Duodenal mucosa (tissue), 2 donors: ENCODE measurements at regions not wholly inside any gene's neighbourhood (a gene's known extent, or its start where the extent isn't known, plus 50 kb on each side); places are given as distances from the start of the nearest gene placed in this dataset.

Experiments
- H3K27ac ChIP-seq: one replicate; pipeline ENCODE4 v1.7.0; 2013; ENCODE audit warnings: low read depth, low read length
- H3K27me3 ChIP-seq, 2 donors: one replicate each; pipeline ENCODE4 v1.7.0; 2013; ENCODE audit warnings: low read length in 2 of 2, control low read depth in 1 of 2; ENCODE audit not compliant: insufficient read depth in 2 of 2, control insufficient read depth in 1 of 2
- H3K36me3 ChIP-seq, 2 donors: one replicate each; pipeline ENCODE4 v1.7.0; 2013; ENCODE audit warnings: low read length in 2 of 2, control low read depth in 1 of 2; ENCODE audit not compliant: insufficient read depth in 2 of 2, control insufficient read depth in 1 of 2
- H3K4me1 ChIP-seq, 2 donors: one replicate each; pipeline ENCODE4 v1.7.0; 2013; ENCODE audit warnings: low read length in 2 of 2, control low read depth in 1 of 2; ENCODE audit not compliant: insufficient read depth in 2 of 2, control insufficient read depth in 1 of 2
- H3K4me3 ChIP-seq, 2 donors: one replicate each; pipeline ENCODE4 v1.7.0; 2013; ENCODE audit warnings: low read length in 2 of 2, low read depth in 1 of 2
- H3K9ac ChIP-seq, 2 donors: one replicate each; pipeline ENCODE4 v1.7.0; 2013; ENCODE audit warnings: low read length in 2 of 2, low read depth in 1 of 2
- H3K9me3 ChIP-seq, 2 donors: one replicate each; pipeline ENCODE4 v1.7.0; 2013; ENCODE audit warnings: low read length in 2 of 2, control low read depth in 1 of 2; ENCODE audit not compliant: control insufficient read depth in 1 of 2

- Histone ChIP-seq H3K27ac (no peak overlapping the region), H3K36me3 (no peaks in the 10 kb centered on the region), H3K4me1 (no peaks in the 10 kb centered on the region), H3K9ac (no peak overlapping the region), H3K4me3 (no peak overlapping the region), H3K9me3 (peaks cover 11 to 15% of the 10 kb centered on the region in 2 donors), H3K27me3 (no peaks in the 10 kb centered on the region)
Observed at GRCh38 chr6:105967917-105968602, 118.1 kb upstream of the PRDM1 start.

- H3K27me3 ChIP-seq, result no peaks in the 10 kb centered on the region
- no peak overlapping the region for H3K27ac ChIP-seq
- no peaks in the 10 kb centered on the region for H3K4me1 ChIP-seq
- H3K9me3 ChIP-seq, result no peaks in the 10 kb centered on the region
- H3K36me3 ChIP-seq, result no peaks in the 10 kb centered on the region
- H3K9ac ChIP-seq, result no peak overlapping the region
- no peak overlapping the region for H3K4me3 ChIP-seq
Observed at GRCh38 chr6:105966481-105966880, 119.7 kb upstream of the PRDM1 start.

- Histone ChIP-seq H3K9me3 (no peaks in the 10 kb centered on the region), H3K27ac (no peak overlapping the region), H3K27me3 (no peaks in the 10 kb centered on the region), H3K4me1 (no peaks in the 10 kb centered on the region), H3K9ac (no peak overlapping the region), H3K36me3 (no peaks in the 10 kb centered on the region), H3K4me3 (no peak overlapping the region)
Observed at GRCh38 chr6:105964979-105965760, 121.0 kb upstream of the PRDM1 start.

- Histone ChIP-seq H3K27me3 (no peaks in the 10 kb centered on the region), H3K4me1 (peaks cover 0 to 10% of the 10 kb centered on the region in 2 donors), H3K4me3 (peak overlapping the region in 1 of 2 donors; percentile 29), H3K27ac (no peak overlapping the region), H3K9ac (no peak overlapping the region), H3K36me3 (no peaks in the 10 kb centered on the region), H3K9me3 (no peaks in the 10 kb centered on the region)
Observed at GRCh38 chr6:105954148-105954547, 132.0 kb upstream of the PRDM1 start.

- H3K9ac ChIP-seq, result no peak overlapping the region
- peaks cover 0 to 10% of the 10 kb centered on the region in 2 donors for H3K4me1 ChIP-seq
- no peak overlapping the region for H3K4me3 ChIP-seq
- no peaks in the 10 kb centered on the region for H3K9me3 ChIP-seq
- H3K36me3 ChIP-seq, result no peaks in the 10 kb centered on the region
- H3K27me3 ChIP-seq, result no peaks in the 10 kb centered on the region
- no peak overlapping the region for H3K27ac ChIP-seq
Observed at GRCh38 chr6:105952772-105953690, 133.1 kb upstream of the PRDM1 start.

- no peak overlapping the region for H3K4me3 ChIP-seq
- no peak overlapping the region for H3K9ac ChIP-seq
- no peaks in the 10 kb centered on the region for H3K27me3 ChIP-seq
- H3K36me3 ChIP-seq, result no peaks in the 10 kb centered on the region
- H3K9me3 ChIP-seq, result no peaks in the 10 kb centered on the region
- H3K27ac ChIP-seq, result no peak overlapping the region
- peaks cover 0 to 10% of the 10 kb centered on the region in 2 donors for H3K4me1 ChIP-seq
Observed at GRCh38 chr6:105952326-105952725, 133.8 kb upstream of the PRDM1 start.

GRCh38 chr6:105951322-105951721, 134.8 kb upstream of the PRDM1 start:
- Histone ChIP-seq H3K9me3 (no peaks in the 10 kb centered on the region), H3K9ac (no peak overlapping the region), H3K4me3 (no peak overlapping the region), H3K27me3 (no peaks in the 10 kb centered on the region), H3K4me1 (peaks cover 0 to 10% of the 10 kb centered on the region in 2 donors), H3K36me3 (no peaks in the 10 kb centered on the region), H3K27ac (no peak overlapping the region)

- peaks cover 0 to 10% of the 10 kb centered on the region in 2 donors for H3K4me1 ChIP-seq
- no peaks in the 10 kb centered on the region for H3K36me3 ChIP-seq
- H3K9ac ChIP-seq, result no peak overlapping the region
- H3K9me3 ChIP-seq, result no peaks in the 10 kb centered on the region
- H3K27me3 ChIP-seq, result no peaks in the 10 kb centered on the region
- H3K27ac ChIP-seq, result no peak overlapping the region
- H3K4me3 ChIP-seq, result no peak overlapping the region
Observed at GRCh38 chr6:105949869-105950268, 136.3 kb upstream of the PRDM1 start.

GRCh38 chr6:105943514-105943913, 142.6 kb upstream of the PRDM1 start:
- Histone ChIP-seq H3K9ac (no peak overlapping the region), H3K36me3 (no peaks in the 10 kb centered on the region), H3K9me3 (no peaks in the 10 kb centered on the region), H3K4me1 (no peaks in the 10 kb centered on the region), H3K27me3 (no peaks in the 10 kb centered on the region), H3K27ac (no peak overlapping the region), H3K4me3 (no peak overlapping the region)
